AML-193 (cell line): ENCODE measurements at regions not wholly inside any gene's neighbourhood (a gene's known extent, or its start where the extent isn't known, plus 50 kb on each side); places are given as distances from the start of the nearest gene placed in this dataset.

Source experiments
- DNase-seq, 2 experiments: peaks; one replicate each; lab custom pipeline; 2025; lab: John Stamatoyannopoulos, UW

GRCh38 chr3:74564560-74564959 is 49.9 kb downstream of the CNTN3 start:
- no peak for DNase-seq

DNA sequence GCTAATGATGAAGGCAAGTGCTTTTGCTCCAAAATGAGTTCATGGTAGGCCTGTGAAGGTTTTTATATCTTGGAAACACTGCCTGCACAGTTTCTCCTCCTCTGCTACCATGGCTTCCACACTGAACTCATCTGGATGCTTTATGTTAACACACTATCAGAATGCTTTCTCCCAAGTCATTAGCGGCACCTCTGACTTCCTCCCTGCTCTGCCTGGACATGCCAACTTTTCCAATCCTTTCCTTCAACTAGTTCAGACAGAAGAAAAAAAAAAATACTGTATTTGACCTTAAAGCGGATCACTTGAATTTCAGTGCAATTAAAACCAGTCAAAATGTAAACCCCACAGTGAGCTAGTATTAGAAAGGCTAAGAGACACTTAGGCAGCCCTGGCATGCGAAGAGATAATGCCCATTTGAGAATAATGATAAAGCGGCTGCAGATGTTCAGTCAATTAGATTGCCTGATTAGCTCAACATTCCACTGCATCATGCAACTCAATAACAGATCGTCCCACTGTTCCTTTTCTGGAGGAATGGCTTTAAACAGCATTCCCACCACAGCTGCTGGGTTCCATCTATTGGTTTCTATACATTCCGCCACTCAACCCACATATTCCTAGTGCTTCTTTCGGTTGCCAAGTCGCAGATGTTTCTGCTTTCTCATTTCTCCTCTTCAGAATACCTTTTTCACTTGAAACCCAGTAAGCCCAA is 51.7 kb downstream of the CNTN3 start:
- DNase-seq = no peak

DNA sequence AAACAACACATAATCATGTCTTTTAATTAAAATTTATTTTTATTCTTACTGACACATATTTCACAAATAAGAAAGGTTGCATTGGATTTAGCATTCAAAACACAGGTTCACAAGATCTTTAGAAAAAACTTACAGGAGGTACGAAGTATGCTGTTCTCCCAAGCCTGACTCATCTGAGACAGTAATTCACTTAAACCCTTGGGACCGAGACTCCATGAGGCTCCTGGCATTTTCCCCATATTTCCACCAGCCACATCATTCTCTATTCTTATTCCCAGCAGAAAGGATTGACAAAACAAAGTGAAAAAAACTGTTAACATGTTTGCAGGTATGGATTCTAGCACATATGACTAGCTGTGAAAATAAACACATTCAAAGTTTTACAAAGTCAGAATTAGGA is 52.6 kb downstream of the CNTN3 start:
- DNase-seq = no peak

GRCh38 chr3:74559261-74559660 is 55.2 kb downstream of the CNTN3 start:
- no peak for DNase-seq

GRCh38 chr3:74550686-74551085 is 63.8 kb downstream of the CNTN3 start:
- no peak for DNase-seq

DNA sequence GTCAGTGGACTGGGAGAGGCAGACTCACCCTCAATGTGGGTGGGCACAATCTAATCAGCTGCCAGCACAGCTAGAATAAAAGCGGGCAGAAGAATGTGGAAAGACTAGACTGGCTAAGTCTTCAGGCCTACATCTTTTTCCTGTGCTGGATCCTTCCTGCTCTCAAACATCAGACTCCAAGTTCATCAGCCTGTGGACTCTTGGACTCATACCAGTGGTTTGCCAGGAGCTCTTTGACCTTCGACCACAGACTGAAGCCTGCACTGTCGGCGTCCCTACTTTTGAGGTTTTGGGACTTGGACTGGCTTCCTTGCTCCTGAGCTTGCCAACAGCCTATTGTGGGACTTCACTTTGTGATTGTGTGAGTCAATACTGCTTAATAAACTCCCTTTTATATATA is 68.0 kb downstream of the CNTN3 start:
- DNase-seq = no peak

DNA sequence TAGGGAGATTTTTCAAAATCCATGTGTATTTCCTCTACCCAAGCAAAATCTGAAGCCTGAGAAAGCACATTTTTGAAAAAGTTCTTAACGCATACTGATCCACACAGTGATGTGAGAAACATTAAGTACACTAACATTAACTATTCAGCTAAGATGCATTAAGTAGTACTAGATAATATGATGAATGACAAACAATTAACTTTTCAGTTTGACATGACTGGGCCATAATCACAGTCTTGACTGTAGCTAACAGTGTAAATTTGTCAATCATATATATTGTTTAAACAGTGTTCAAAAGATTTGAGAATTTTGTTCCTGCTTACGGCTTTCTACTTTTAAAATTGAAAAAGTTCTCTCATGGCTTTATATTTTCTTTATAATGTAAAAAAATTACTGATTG is 72.0 kb downstream of the CNTN3 start:
- DNase-seq = no peak

DNA sequence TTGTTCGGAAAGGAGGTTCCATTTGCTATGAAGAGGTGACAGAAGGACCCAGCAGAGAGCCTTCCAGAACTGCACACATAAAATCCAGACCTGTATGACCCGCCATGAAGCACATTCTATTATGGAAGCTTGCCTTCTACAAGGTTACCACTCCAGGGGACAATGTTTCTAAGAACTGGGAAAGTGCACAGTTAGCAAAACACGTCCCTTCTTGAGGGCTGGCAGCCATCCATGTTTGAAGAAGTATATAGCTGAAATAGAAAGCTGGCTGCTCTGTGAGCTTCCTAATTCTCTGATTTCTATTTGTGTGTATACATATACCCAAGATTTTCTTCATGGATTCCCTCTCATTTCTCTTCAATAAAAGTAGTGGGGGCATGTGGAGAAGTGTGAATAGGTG is 74.6 kb downstream of the CNTN3 start:
- no peak for DNase-seq

DNA sequence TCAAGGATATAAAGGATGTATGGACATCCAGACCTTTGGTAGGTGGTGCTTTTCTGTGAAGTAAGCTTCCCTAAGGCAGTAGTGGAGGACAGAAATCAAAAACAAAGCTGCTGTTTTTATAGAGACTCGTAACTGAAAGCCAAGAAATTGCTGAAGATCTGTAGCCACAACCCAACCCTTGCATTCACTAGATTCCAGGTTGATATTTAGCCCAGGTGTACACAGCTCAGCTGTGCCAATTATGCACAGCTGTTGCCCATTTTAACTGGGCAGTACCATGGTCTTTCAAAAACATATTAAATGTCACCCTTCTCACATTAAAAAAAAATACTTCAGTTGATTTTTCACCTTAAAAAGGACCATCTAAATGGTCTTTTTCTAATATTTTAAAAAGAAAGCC is 75.8 kb downstream of the CNTN3 start:
- DNase-seq = no peak

- no peak for DNase-seq
Observed at GRCh38 chr3:74537857-74538256, 76.6 kb downstream of the CNTN3 start.

DNA sequence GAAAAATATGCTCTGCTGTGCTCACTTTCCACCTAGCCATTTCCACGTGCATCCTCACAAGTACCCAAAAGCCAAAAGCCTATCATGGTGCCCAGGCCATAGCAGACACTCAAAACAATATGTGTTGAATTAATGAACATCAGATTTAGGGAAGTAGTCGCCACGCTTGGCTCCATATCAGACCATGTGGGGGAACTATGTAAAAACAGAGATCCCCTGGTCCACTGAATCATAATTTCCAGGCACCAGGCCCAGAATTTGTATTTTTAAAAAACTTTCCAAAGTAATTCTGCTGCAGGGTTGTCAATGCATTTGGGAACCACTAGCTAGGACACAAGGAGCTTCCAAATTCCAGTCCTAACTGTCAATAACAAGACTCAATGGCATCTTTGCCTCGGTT is 77.3 kb downstream of the CNTN3 start:
- DNase-seq = no peak

- DNase-seq = no peak
Observed at GRCh38 chr3:74535281-74535680, 79.2 kb downstream of the CNTN3 start.

DNA sequence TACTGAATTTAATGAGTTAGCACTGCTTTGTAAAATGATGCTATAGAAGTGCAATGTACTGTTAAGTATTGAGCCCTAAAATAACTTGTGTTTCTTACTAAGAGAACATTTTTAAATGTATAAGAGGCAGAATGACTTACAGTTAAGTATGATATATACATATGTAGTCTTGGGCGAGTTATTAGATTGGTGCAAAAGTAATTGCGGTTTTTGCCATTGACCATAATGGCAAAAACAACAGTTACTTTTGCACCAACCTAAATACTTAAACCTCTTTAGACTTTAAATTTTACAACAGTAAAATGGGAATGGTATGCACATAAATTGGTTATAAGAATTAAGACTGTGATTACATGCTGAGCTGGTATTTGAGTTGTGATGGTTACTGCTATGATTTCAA is 79.8 kb downstream of the CNTN3 start:
- no peak for DNase-seq

GRCh38 chr3:74532446-74532845 is 82.0 kb downstream of the CNTN3 start:
- DNase-seq = no peak

GRCh38 chr3:74531491-74531890 is 83.0 kb downstream of the CNTN3 start:
- no peak for DNase-seq

DNA sequence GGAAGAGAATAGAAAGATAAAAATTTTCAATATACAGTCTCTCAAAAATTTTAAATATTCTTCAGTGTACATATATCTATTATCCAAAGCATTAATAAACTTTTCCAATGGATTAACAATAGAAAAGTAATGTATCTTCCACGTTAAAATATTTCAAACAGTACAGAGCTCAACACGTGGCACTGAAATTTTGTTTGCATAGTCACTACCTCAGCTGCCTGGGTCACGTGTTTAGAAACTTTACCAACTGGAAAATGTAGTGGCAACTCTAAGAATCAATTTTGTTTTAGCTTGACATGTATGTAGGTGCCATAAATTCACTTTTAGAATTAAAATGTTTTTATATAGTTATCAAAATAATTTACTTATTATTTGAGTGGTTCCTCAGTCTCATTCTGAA is 85.3 kb downstream of the CNTN3 start:
- no peak for DNase-seq

GRCh38 chr3:74527566-74527965 is 86.9 kb downstream of the CNTN3 start:
- no peak for DNase-seq

DNA sequence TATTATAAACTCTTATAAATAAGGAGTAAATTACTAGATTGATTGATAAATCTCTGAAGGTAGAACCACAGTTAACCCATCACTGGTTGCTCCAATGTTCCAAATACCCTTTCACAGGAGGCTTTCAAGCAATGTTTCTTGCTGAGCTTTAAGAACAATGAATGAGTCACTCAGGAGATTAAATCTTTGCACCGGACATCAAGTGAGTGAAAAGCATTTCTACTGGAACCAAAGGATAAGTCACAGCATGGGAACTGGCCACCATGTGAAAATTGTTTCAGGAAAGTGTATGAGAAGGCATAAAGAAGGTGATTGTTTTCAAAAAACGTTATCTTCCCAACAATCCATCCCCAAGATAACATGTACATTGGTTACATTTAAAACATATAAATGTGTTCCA is 90.6 kb downstream of the CNTN3 start:
- no peak for DNase-seq

DNA sequence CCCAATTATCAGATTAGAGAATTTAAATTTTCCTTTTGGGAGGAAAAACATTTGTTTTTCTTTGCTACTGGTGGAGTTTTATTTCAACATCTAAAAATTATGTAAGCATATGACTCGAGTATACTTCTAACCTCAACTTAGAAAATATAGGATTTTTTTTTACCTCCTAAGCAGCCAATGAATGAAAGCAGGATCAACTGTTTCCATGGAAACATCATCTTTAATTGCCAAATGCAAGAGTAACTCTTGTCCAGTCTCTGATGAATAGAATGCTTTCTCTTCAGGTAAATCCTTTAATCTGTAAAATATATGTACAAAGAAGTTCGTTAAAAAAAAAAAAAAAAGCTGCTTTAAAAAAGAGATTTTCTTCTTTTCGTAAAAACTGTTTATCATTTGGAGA is 93.6 kb downstream of the CNTN3 start:
- no peak for DNase-seq

- no peak for DNase-seq
Observed at GRCh38 chr3:74518610-74519009, 95.8 kb downstream of the CNTN3 start.

DNA sequence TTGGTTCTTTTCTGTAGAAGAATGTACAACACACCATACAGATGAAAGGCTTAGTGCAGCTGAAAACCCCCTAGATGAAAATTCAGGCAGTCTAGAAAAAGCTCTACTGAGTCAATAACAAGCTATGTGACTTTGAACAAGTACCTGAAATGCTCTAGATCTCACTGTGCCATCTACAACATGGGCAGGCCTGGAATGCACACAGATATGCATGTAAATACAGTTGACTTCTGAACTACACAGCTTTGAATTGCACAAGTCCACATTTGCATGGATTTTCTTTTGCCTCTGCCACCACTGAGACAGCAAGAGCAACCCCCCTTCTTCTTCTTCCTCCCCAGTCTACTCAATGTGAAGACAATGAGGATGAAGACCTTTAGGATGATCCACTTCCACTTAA is 98.4 kb downstream of the CNTN3 start:
- DNase-seq = no peak

- DNase-seq = no peak
Observed at GRCh38 chr3:74515451-74515850, 99.0 kb downstream of the CNTN3 start.

DNA sequence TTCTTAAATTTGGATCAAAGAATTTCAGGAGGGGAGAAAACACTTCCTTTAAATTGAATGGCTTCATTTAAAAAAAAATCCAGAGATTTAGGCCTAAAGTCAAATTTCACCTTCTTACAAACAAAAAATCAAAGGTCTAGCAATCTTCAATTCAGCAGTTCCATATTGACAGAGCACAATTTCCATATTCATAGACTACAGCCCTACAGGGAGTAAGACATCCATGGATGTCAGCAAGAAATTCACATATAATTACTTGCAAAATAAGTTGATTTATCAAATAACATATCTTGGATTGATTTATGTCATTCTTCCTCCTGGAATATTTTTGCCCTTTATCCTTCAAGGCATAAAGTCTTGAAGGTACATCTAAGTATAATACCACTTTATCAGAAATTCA is 103.4 kb downstream of the CNTN3 start:
- DNase-seq = no peak

GRCh38 chr3:74510261-74510818 is 104.1 kb downstream of the CNTN3 start:
- DNase-seq = no peak
